SK-N-SH treated with all-trans-retinoic acid at 6 μM for 48 hours (cell line): ENCODE measurements at regions not wholly inside any gene's neighbourhood (a gene's known extent, or its start where the extent isn't known, plus 50 kb on each side); places are given as distances from the start of the nearest gene placed in this dataset.

Experiments
- TOX ChIP-seq: fragments of 250-450 bp; sonication (Bioruptor Pico); IDR thresholded peaks from 2 replicates; pipeline ENCODE4 v1.8.0; 2021; ENCODE audit warnings: mild to moderate bottlenecking, moderate library complexity, borderline replicate concordance
- TF ChIP-seq, protein P1 (sequence below): fragments of 250-450 bp; sonication (Bioruptor Pico); IDR thresholded peaks from 2 replicates; pipeline ENCODE4 v1.8.0; 2020; ENCODE audit warnings: mild to moderate bottlenecking, moderate library complexity, borderline replicate concordance

DNA sequence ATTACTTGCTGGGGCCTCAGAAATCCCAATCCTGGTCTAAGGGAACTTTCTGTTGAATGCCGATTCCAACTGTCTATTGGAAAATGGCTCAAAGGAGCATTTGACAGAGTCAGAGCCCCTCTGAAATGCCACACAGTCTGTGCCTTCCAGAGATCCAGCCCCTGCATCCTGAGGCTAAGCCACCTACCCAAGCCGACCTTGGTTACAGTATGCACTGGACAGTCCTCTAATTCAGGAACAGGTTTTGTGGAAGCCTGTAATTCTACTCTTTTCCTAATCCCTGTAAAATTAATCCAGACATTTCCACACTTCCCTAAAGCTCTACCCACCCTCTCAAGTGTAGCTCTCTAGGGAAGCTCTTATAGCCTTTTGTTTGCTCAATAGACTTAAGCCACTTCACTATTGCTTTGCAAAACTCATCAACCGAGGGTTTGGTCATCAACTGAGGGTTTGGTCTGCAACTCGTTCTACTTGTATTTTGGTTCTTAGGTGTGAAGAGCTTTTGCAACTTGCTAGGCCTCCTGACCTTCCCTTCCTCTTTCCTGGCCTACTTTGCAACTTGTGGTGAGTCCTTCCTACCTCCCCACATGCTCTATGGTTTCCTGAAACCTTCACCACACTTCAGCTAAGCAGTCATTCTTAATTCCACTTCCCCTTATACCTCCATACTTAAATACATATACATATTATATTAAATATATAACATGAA lies 364.8 kb downstream of the SFMBT2 start:
- TF ChIP-seq, protein P1, sequence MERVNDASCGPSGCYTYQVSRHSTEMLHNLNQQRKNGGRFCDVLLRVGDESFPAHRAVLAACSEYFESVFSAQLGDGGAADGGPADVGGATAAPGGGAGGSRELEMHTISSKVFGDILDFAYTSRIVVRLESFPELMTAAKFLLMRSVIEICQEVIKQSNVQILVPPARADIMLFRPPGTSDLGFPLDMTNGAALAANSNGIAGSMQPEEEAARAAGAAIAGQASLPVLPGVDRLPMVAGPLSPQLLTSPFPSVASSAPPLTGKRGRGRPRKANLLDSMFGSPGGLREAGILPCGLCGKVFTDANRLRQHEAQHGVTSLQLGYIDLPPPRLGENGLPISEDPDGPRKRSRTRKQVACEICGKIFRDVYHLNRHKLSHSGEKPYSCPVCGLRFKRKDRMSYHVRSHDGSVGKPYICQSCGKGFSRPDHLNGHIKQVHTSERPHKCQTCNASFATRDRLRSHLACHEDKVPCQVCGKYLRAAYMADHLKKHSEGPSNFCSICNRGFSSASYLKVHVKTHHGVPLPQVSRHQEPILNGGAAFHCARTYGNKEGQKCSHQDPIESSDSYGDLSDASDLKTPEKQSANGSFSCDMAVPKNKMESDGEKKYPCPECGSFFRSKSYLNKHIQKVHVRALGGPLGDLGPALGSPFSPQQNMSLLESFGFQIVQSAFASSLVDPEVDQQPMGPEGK = no peak
- no peak for TF ChIP-seq TOX (CRISPR knock-in tag)
